Psoas muscle (tissue), 7 donors: ENCODE measurements at regions not wholly inside any gene's neighbourhood (a gene's known extent, or its start where the extent isn't known, plus 50 kb on each side); places are given as distances from the start of the nearest gene placed in this dataset.

Experiments
- ATAC-seq, 4 donors: fragments of 200-7000 bp; cut with Tn5 transposase; one replicate each; pipeline ENCODE4 v1.9.1; 2020; ENCODE audit warnings: moderate library complexity in 3 of 4, mild to moderate bottlenecking in 2 of 4
- DNase-seq, 2 donors: peaks; one replicate each; pipeline ENCODE4 v3.0.0-alpha.2; 2020
- H3K27ac ChIP-seq: fragments of 200-600 bp; one replicate; pipeline ENCODE4 v1.8.0; 2022
- H3K27me3 ChIP-seq, 3 donors: fragments of 200-600 bp in 1 of 3; one replicate each; pipeline versions ENCODE4 v1.6.1 to v1.8.0; 2013 to 2022; ENCODE audit warnings: low read length in 2 of 3, mild to moderate bottlenecking in 2 of 3, moderate library complexity in 1 of 3; ENCODE audit not compliant: insufficient read depth in 3 of 3
- H3K36me3 ChIP-seq, 2 donors: fragments of 200-600 bp in 1 of 2; one replicate each; pipeline versions ENCODE4 v1.6.1 to v1.8.0; 2013 to 2022; ENCODE audit warnings: low read depth in 1 of 2, mild to moderate bottlenecking in 1 of 2, moderate library complexity in 1 of 2; ENCODE audit not compliant: insufficient read depth in 1 of 2
- H3K4me1 ChIP-seq: fragments of 200-600 bp; one replicate; pipeline ENCODE4 v1.8.0; 2022
- H3K4me3 ChIP-seq: fragments of 200-600 bp; one replicate; pipeline ENCODE4 v1.8.0; 2022; ENCODE audit warnings: mild to moderate bottlenecking
- H3K9me3 ChIP-seq: fragments of 200-600 bp; one replicate; pipeline ENCODE4 v1.8.0; 2022
- WGBS, 3 donors: extraction: QIAGEN DNeasy Blood & Tissue Kit; methylation state at CpG; one replicate each; pipeline versions ENCODE4 v1.1.6 to v1.1.7; 2013; 5-methylcytosine and 5-hydroxymethylcytosine counted together
- intact Hi-C, 2 donors: fragments of 100-400 bp; cut with DNase I; formaldehyde crosslinking; loops; one replicate each; pipeline versions ENCODE4 v1.11.0 to v1.14.2; 2022
- TF ChIP-seq, protein P1 (sequence below): fragments of 200-600 bp; IDR thresholded peaks from one replicate; pipeline ENCODE4 v1.8.0; 2022; ENCODE audit warnings: antibody characterized with exemption
- donor health status: healthy with polysubstance abuse.
- donor health status: DM: no; HTN: no; CAD: no; lungs with moderate emphysema.
- donor health status: Bipolar disorder and iron deficiency.
- donor health status: healthy.
- donor health status: DM: yes; HTN: yes; CAD: no.
- donor health status: DM: no; HTN: no; CAD: no.
- donor health status: DM: yes; HTN: yes; CAD: no.

DNA sequence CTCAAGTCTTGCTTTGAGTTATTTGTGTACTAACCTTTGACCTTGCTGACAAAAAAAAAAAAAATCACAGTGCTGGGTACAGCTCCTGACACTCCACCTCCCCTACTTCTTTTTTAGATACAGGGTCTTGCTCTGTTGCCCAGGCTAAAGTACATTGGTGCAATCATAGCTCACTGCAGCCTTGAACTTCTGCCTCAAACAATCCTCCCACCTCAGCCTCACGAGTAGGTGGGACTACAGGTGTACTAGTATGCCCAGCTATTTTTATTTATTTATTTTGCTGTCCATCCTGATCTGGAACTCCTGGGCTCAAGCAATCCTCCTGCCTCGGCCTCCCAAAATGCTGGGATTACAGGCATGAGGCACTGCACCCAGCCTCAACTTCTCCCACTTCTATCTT, 57.2 kb upstream of the KCNMB1 start:
- WGBS, 3 donors, result 92 to 93% (median 93%) methylated on average over 2 of the region's 2 CpGs
- H3K36me3 ChIP-seq, result no peaks in the 10 kb centered on the region
- no peak overlapping the region for H3K4me3 ChIP-seq
- TF ChIP-seq, protein P1, sequence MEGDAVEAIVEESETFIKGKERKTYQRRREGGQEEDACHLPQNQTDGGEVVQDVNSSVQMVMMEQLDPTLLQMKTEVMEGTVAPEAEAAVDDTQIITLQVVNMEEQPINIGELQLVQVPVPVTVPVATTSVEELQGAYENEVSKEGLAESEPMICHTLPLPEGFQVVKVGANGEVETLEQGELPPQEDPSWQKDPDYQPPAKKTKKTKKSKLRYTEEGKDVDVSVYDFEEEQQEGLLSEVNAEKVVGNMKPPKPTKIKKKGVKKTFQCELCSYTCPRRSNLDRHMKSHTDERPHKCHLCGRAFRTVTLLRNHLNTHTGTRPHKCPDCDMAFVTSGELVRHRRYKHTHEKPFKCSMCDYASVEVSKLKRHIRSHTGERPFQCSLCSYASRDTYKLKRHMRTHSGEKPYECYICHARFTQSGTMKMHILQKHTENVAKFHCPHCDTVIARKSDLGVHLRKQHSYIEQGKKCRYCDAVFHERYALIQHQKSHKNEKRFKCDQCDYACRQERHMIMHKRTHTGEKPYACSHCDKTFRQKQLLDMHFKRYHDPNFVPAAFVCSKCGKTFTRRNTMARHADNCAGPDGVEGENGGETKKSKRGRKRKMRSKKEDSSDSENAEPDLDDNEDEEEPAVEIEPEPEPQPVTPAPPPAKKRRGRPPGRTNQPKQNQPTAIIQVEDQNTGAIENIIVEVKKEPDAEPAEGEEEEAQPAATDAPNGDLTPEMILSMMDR, result no peak
- intact Hi-C loops, result no loop called here
- no peak overlapping the region for H3K27ac ChIP-seq
- ATAC-seq (no peak), DNase-seq (no peak)
- H3K9me3 ChIP-seq, result no peaks in the 10 kb centered on the region
- no peaks in the 10 kb centered on the region for H3K4me1 ChIP-seq
- H3K27me3 ChIP-seq, result peaks cover 0 to 2% (median 0%) of the 10 kb centered on the region in 3 donors

DNA sequence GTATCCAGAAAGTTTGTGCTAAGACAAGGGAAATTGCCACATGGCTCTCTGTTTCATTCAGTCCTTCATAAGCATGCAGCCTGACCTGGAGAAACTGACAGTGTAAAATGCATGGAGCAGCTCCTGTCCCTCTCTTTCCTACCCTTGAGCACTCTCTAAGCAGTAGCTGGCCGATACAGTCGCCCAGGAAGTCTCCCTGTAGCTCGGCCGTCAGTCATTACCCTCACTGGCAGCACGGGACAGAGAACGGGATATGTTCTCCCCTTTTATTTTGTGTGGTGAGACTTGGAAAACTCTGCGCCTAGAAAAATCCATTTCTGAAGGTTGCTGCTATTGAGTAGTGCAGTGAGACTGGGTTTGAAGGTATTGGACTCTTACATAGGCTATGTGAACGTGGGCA, 56.8 kb upstream of the KCNMB1 start:
- no peak for DNase-seq
- TF ChIP-seq, protein P1, result no peak
- peaks cover 0 to 2% (median 0%) of the 10 kb centered on the region in 3 donors for H3K27me3 ChIP-seq
- H3K9me3 ChIP-seq, result no peaks in the 10 kb centered on the region
- 83 to 88% (median 86%) methylated on average over 8 of the region's 8 CpGs for WGBS, 3 donors
- H3K4me1 ChIP-seq, result no peaks in the 10 kb centered on the region
- intact Hi-C loops, result no loop called here
- H3K27ac ChIP-seq, result no peak overlapping the region
- ATAC-seq, result no peak
- H3K36me3 ChIP-seq, result no peaks in the 10 kb centered on the region
- no peak overlapping the region for H3K4me3 ChIP-seq

DNA sequence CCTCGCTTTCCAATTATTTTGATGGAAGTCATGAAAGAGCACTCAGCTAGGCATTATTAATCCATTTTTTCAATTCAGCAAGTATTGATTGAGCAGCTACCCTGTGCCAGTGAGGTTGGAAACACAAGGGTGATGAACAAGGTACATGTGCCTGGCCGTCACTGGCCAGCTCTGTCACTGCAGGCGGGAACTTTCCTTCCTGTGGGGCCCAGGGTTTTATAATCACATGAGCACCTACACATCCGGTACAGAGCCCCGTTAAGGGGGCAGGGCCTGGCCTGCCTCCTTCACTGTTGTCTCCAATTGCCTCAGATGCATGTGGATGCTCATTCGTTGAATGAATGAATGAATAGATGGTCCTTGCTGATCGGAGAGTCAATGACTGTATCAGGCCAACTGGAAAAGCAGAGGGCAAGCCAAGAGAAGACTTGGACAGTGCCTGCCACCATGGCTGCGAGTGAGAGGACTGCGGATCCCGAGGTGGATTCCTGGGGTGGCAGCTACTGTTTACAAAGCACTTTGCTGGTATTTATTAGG, 55.9 kb upstream of the KCNMB1 start:
- DNase-seq, result no peak
- TF ChIP-seq, protein P1, result no peak
- no peaks in the 10 kb centered on the region for H3K9me3 ChIP-seq
- intact Hi-C loops, result no loop called here
- H3K4me3 ChIP-seq, result no peak overlapping the region
- no peak for ATAC-seq
- 69 to 72% (median 72%) methylated on average over 10 of the region's 10 CpGs for WGBS, 3 donors
- no peaks in the 10 kb centered on the region for H3K36me3 ChIP-seq
- H3K27me3 ChIP-seq, result peaks cover 0 to 2% (median 0%) of the 10 kb centered on the region in 3 donors
- H3K4me1 ChIP-seq, result no peaks in the 10 kb centered on the region
- no peak overlapping the region for H3K27ac ChIP-seq

DNA sequence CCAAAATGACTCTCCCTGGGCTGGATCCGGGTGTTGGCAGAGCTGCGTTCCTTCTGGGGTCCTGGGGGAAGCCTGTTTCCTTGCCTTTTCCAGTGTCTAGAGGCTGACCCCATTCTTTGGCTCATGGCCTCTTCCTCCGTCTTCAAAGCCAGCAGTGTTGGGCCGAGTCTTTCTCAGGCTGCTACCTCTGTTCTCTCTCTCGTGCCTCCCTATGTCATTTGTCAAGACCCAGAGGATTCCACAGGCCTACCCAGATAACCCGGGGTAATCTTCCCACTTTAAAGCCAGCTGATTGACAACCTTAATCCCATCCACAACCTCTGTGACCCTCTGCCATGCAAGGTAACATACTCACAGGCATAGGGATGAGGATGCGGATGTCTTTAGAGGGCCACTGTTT, 55.0 kb upstream of the KCNMB1 start:
- H3K4me3 ChIP-seq, result no peak overlapping the region
- intact Hi-C loops, result no loop called here
- no peaks in the 10 kb centered on the region for H3K9me3 ChIP-seq

More for the DNA sequence above, 55.0 kb upstream of the KCNMB1 start:
- WGBS, 3 donors, result 84 to 87% (median 87%) methylated on average over 7 of the region's 7 CpGs
- TF ChIP-seq, protein P1, result no peak
- Histone ChIP-seq H3K27me3 (peaks cover 0 to 2% (median 0%) of the 10 kb centered on the region in 3 donors), H3K4me1 (no peaks in the 10 kb centered on the region), H3K36me3 (no peaks in the 10 kb centered on the region), H3K27ac (no peak overlapping the region)
- ATAC-seq (no peak), DNase-seq (no peak)
